ENCODE measurements at regions not wholly inside any gene's neighbourhood (a gene's known extent, or its start where the extent isn't known, plus 50 kb on each side); places are given as distances from the start of the nearest gene placed in this dataset.

DNA sequence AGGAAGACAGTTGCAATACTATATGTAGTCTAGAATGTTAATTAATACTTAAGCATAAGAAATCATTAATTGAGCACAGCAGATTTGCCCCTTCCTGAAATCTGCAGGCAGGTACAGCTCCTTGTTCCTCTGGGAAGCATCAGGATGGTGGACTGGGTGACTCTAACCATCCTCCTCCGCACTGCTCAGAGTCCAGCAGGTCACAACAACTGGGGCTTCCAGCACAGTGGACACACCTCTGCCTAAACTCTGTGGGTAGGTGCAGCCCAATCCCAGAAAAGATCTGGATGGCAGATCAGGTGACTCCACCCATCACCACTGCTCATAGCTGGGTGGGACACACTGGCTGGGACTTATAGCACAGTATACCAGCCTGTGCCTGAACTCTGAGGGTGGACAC lies 189.9 kb upstream of the TMCO5A start:
- no peak for DNase-seq (ENCODE audit: low spot score)
- TF ChIP-seq, protein P1, sequence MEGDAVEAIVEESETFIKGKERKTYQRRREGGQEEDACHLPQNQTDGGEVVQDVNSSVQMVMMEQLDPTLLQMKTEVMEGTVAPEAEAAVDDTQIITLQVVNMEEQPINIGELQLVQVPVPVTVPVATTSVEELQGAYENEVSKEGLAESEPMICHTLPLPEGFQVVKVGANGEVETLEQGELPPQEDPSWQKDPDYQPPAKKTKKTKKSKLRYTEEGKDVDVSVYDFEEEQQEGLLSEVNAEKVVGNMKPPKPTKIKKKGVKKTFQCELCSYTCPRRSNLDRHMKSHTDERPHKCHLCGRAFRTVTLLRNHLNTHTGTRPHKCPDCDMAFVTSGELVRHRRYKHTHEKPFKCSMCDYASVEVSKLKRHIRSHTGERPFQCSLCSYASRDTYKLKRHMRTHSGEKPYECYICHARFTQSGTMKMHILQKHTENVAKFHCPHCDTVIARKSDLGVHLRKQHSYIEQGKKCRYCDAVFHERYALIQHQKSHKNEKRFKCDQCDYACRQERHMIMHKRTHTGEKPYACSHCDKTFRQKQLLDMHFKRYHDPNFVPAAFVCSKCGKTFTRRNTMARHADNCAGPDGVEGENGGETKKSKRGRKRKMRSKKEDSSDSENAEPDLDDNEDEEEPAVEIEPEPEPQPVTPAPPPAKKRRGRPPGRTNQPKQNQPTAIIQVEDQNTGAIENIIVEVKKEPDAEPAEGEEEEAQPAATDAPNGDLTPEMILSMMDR (IDR thresholded peaks at IDR 0.05; ENCODE audit: extremely low read depth, missing control alignments): no peak

DNA sequence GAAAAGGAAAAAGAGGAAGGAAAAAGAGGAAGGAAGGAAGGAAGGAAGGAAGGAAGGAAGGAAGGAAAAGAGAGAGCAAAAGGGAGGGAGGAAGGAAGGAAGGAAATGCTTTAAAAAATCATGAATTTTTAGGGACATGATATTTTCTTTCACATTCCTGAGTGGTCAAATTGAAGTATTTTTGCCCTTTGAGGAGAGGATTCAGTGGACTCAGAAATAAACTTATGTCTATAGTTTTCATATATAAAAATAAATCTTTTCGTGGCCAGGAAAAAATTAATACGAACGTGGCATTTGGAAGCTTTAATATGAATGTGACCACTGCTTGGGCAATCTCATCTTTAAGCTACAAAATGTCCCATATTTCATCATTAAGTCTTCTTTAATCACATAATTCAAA lies 183.0 kb upstream of the TMCO5A start:
- TF ChIP-seq, protein P1 (IDR thresholded peaks at IDR 0.05; ENCODE audit: extremely low read depth, missing control alignments): no peak
- no peak for DNase-seq (ENCODE audit: low spot score)

DNA sequence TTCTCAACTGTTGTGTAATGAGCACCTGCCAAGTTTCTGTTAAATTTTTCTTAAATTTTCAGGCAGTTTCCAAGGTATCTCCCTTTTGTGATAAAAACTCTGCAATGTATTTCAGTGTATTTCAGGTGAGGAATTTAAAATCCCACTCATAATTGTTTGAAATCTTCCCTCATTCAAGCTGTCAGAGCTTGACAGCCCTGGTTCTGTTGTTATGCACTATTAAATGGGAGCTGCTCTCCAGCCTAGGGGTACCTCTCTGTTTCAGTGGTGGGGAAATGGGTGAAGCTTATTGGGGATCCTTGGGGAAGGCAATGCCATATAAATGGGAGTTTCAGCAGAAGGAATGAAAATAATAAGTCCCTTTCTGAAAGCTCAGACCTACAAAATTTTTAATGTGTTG lies 178.0 kb upstream of the TMCO5A start:
- TF ChIP-seq, protein P1 (IDR thresholded peaks at IDR 0.05; ENCODE audit: extremely low read depth, missing control alignments): no peak
- no peak for DNase-seq (ENCODE audit: low spot score)

DNA sequence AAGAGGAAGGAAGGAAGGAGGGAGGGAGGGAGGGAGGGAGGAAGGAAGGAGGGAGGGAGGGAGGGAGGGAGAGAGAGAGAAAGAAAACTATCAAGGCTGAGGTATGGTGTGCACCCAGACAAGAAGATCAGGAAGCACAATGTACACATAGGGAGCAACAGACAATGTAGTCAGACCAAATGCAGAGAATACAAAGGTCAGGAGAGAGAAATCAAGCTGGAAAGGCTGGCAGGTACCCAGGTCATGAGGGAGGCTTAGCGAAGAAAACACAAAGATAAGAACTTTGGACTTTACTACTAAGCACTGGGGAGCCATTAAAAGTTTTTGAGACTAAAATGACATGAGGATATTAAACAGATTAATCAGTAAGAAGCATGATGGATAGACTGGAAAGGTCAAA lies 176.0 kb upstream of the TMCO5A start:
- TF ChIP-seq, protein P1 (IDR thresholded peaks at IDR 0.05; ENCODE audit: extremely low read depth, missing control alignments): no peak
- DNase-seq (ENCODE audit: low spot score): no peak

DNA sequence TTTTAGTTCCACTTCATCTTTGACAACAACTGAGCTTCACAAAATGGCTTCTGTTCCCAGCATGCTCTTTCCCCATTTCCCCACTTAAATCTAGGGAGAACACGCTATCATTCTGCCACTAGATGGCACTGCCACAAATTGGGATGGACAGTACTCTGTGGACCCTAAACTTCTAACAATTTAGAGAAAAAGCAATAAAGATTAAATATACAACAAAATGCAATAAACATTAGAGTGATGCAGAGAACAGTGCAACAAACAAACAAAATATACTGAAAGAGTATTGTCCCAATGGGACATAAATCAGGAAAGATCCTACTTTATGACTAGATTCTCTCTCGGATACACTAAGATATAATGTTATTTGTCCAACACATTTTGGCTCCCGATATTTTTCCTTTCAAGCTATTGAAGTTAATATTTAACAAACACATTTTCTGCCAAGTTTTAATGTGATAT lies 169.7 kb upstream of the TMCO5A start:
- DNase-seq (ENCODE audit: low spot score): peak; percentile 12
- TF ChIP-seq, protein P1 (IDR thresholded peaks at IDR 0.05; ENCODE audit: extremely low read depth, missing control alignments): peak; percentile 25

DNA sequence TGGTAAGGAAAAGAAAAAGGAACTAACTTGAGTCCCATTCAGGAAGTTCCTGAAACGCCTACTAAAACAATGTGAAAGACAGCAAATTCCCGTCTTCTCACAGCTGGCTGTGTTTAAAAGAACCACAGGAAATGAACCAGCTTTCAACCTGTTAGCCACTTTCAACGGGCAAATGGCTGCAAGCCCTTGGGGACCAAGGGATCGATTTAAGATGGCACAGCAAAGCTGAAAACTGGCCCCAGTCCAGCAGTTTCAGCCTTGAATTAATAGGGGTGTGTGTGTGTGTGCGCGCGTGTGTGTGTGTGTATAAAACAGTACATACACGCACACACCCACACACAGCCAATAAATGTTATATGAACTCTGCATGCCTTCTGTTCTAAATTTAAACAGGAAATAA lies 168.7 kb upstream of the TMCO5A start:
- TF ChIP-seq, protein P1 (IDR thresholded peaks at IDR 0.05; ENCODE audit: extremely low read depth, missing control alignments): no peak
- DNase-seq (ENCODE audit: low spot score): no peak

DNA sequence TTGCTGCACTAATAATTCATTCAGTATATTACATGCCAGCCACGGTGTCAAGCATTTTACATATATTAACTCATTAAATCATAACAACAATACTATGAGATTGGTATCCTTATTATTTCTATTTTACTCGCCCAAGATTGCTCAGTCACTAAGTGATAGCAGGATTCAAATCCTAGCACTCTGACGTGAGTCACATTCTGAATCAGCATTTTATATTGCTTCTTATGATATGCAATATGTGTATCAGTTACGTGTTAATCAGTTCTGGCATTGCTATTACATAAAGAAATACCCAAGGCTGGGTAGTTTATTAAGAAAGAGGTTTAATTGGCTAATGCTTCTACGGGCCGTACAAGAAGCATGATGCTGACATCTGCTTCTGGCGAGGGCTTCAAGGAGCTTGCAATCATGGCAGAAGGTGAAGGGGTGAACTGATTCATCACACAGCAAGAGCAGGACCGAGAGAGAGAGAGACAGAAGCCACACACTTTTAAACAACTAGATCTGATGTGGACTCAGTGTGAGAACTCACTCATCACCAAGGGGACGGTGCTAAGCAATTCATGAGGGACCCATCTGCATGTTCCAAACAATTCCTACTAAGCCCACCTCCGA lies 166.5 kb upstream of the TMCO5A start:
- DNase-seq (ENCODE audit: low spot score): no peak
- TF ChIP-seq, protein P1 (IDR thresholded peaks at IDR 0.05; ENCODE audit: extremely low read depth, missing control alignments): no peak
